Head of caudate nucleus (tissue), 42 donors: ENCODE measurements at regions not wholly inside any gene's neighbourhood (a gene's known extent, or its start where the extent isn't known, plus 50 kb on each side); places are given as distances from the start of the nearest gene placed in this dataset.
A peak's percentile ranks its signal among the peaks of the same experiment; 100 is the strongest.
"Not testable (repeated sequence)": the region's sequence is repeated elsewhere in the genome, so short reads cannot be mapped to it uniquely, and the experiment has no call there.

Experiments used
- DNase-seq, 42 donors: peaks; one replicate each; pipeline versions ENCODE4 v3.0.0 to v3.0.0-alpha.2; 2020 to 2021; ENCODE audit warnings: mixed read lengths in 7 of 42
- intact Hi-C: fragments of 100-400 bp; cut with DNase I; formaldehyde crosslinking; loops from one replicate; pipeline ENCODE4 v1.15.0; 2022

DNA sequence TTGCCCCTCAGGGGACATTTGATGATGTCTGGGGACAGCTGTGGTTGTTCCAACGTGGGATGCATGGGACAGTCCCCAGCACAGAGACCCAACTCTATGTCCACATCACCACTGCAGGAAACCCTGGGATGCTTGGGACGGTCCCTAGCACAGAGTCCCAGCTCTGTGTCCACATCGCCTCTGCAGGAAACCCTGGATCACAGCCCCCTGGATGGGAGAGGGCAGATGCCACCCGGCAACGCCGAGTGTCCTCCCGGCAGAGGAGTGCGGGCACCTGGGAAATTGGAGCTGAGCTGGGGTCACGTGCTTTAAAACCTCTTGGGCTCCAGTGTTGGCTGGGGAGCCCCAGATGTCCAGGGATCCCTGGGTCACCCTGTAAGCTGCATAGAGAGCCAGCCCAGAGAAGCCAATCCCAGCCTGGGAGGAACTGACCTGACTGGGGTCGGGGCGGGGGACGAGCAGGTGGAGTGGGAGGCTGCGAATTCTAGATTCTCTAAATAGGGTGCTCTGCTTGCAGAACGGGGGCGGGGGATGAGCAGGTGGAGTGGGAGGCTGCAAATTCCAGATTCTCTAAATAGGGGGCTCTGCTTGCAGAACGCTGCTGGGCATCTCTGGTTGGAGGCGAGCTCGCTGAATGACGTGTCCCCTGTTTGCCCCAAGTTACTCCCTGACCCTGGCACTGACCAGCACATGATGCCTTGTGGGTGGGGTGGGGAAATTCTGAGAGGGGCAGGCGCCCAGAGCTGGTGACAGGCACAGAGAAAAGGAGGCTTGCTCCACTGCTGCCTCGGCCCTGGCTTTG is 1197.8 kb downstream of the BRD1 start:
- intact Hi-C loops = no loop called here
- DNase-seq = peak in 41 of 42 donors; percentile 24 to 92 (median 77)

DNA sequence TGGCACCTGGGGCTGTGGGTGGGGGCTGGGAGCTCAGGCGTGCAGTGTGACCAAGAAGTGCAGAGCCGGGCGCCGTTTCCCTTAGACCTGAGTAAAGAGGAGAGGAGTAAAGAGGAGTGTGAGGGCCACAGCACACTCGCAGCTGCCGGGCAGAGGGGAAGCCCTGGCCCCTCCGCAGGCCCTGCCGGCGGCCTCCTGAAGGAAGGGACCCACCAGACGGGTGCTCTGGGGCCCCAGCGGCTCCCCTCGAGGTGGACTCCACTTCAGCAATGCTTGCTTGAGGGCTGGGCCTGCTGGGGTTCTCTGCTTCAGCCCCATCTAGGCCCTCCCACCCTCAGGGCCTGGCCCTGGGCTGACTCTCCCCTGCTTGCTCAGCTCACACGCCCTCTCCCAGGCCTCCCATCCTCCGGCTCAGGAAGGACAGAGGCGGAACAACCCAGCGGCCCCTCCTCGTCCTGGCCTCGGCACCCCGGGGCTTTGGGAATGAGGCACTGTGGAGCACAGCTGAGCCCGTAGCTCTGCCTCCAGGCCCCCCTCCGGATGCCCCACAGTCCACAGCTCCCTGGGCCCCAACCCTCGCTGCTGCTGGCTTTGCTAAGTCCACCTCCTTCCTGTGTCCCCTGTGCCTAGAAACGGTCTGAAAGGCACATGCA is 1198.7 kb downstream of the BRD1 start:
- intact Hi-C loops = no loop called here
- peak in 2 of 42 donors; percentile 44 to 58 for DNase-seq

DNA sequence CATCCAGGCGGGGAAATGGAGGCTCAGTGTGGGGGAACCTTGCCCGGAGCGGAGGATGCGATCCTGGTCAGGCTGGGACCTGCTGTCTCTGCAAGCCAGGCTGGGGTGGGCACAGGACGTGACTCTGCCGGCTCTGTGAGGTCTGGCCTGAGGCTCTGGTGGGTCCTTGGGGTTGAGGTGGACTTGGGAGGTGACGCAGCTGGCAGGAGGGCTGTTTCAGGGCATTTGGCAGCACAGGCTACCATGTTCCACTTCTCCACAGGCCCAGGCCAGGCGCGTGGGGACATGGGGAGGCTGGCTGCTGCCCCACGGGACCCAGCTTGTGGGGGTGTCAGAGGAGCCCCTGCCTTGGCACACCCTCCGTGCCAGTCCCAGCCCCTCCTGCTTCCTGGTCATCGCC is 1199.7 kb downstream of the BRD1 start:
- intact Hi-C loops = no loop called here
- DNase-seq = no peak

DNA sequence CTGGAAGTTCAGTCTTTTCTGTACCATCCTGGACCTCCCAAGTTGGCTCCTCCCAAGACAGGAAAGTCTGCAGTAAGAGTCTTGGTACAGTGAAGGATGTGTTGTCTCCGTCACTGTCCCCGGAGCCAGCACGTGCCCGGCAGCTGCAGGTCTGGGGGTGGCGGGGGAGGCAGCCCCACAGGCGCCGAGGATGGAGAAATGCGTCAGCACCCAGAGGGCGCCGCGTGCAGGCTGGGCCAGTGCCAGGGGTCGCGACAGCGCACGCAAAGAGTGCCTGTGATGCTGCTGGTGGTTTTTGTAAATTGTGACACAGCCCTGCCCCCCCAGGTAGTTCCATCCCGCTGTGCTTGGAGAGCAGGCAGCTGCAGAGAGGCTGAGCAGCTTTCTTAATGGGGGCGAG is 1200.5 kb downstream of the BRD1 start:
- DNase-seq = peak in 41 of 42 donors; percentile 23 to 83 (median 59)

DNA sequence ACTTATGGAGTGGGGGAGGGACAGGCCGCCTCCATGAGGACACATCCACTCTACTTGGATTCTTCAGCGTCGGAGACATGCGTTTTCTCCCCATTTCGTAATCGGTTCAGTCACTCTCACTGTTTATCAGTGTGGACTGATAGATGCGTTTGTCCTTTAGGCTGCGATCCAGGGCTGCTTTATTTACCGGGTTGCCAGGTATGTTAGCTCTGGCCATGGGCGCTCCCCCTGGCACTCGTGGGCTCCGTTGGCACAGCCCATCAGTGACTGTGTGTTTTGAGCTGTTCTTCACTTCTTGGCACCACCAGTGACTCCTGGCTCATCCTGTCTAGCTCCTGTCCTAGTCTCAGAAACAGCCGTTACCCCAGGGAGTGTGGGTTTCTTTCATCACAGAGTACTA is 1203.3 kb downstream of the BRD1 start:
- intact Hi-C loops = no loop called here
- no peak for DNase-seq

More for the DNA sequence above, 1200.5 kb downstream of the BRD1 start:
- intact Hi-C loops = no loop called here

DNA sequence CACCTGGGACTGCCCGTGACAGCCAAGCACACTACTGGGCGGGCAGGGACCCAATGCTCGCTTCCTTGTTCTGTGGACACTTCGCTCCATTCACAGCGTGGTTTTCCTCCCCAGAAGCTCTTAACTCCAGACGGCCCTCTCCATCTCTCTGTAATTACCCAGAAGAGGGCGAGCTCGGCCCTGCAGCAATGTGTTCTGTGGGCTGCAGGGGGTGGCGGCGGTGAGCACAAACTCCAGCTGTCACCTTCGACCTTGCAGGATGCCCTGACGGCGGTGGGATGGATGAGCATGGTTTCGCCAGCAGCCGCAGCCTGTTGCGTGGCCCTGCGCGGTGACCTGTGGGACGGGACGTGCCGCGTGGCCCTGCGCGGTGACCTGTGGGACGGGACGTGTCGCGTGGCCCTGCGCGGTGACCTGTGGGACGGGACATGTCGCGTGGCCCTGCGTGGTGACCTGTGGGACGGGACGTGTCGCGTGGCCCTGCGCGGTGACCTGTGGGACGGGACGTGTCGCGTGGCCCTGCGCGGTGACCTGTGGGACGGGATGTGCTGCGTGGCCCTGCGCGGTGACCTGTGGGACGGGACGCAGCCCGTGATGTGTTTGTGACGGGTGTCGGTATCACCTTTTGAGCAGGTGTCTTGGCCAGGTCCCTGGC is 1204.7 kb downstream of the BRD1 start:
- DNase-seq = no peak
- intact Hi-C loops = no loop called here

DNA sequence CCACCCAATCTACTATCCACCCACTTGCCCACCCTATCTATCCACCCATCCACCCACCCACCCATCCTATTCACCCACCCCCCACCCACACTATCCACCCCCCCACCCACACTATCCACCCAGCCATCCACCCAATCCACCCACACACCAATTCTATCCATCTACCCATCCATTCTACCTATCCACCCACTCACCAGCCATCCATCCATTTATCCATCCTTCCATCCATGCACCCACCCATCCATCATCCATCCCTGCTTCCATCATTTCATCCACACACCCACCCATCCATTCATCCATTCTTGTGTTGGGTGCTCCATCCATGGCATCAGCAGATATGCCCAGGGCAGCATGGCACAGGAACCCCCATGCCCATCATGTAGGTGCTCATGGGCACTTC is 1206.6 kb downstream of the BRD1 start:
- DNase-seq = no peak
- intact Hi-C loops = no loop called here

DNA sequence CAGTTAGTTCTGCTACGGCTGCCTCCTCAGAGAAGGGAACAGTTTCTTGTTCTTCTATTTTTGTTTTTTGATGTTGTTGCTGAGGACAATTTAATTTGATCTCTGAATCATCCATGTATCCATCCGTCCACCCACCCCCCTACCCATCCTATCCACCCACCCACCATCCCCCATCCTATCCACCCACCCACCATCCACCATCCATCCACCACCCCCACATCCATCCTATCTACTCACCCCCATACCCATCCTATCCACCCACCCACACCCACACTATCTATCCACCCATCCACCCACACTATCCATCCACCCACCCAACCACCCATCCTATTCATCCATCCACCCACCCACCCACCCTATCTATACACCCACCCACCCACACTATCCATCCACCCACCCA is 1207.2 kb downstream of the BRD1 start:
- intact Hi-C loops, DNase-seq: not testable (repeated sequence)

DNA sequence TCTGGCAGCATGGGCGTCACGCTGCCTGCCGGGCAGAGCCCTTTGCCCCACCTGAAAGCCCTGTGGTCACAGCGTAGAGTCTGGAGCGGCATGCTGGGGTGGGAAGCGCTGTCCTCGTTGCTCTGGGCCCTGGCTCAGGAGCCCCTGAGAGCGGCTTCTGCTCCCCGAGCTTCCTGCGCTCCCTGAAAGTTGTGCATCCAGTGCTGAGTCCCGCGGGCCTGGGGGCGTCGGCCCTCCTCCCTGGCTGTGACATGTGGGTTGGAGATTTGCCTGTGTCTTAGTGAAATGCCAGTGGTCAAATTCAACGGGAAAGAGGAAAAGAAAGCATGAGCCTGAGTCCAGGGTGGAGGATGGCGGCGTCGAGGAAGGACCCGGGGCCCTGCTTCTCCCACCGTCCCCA is 1208.0 kb downstream of the BRD1 start:
- intact Hi-C loops = no loop called here
- DNase-seq = no peak

DNA sequence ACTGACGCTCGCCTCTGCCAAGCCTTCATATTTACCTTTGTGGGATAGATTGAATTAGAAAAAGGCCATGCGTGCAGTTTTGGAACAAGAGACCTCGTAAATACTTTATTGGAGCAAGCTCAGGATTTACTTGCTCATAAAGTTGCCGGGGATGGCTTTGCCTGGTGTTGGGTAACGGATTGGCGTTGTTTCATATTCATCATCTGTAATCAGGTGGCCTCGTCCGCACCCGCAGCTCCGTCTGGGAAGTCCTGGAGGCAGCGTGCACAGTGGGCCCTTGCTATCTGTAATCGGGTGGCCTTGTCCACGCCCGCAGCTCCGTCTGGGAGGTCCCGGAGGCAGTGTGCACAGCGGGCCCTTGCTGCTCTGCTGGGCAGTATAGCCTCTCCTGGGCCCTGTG is 1209.3 kb downstream of the BRD1 start:
- DNase-seq = no peak
- intact Hi-C loops = no loop called here

DNA sequence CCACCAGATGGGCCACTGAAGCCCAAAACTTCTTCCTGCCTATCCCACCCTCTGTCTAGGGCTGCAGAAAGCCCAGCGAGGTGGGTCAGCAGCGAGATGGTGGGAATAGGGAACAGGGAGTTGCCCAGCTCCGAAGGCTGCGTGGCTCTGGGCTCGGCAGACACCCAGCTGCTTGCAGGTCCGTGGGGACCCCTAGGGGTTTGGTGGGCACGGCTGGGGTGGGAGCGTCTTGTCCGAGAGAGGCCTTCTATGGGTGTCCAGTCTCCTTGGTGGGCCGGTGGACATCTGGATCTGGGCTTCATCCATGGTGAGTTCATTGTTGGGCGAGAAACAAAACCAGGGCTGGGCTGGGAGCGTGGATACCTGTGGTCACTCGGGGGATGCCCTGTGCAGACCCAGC is 1211.0 kb downstream of the BRD1 start:
- no peak for DNase-seq
- intact Hi-C loops = no loop called here

DNA sequence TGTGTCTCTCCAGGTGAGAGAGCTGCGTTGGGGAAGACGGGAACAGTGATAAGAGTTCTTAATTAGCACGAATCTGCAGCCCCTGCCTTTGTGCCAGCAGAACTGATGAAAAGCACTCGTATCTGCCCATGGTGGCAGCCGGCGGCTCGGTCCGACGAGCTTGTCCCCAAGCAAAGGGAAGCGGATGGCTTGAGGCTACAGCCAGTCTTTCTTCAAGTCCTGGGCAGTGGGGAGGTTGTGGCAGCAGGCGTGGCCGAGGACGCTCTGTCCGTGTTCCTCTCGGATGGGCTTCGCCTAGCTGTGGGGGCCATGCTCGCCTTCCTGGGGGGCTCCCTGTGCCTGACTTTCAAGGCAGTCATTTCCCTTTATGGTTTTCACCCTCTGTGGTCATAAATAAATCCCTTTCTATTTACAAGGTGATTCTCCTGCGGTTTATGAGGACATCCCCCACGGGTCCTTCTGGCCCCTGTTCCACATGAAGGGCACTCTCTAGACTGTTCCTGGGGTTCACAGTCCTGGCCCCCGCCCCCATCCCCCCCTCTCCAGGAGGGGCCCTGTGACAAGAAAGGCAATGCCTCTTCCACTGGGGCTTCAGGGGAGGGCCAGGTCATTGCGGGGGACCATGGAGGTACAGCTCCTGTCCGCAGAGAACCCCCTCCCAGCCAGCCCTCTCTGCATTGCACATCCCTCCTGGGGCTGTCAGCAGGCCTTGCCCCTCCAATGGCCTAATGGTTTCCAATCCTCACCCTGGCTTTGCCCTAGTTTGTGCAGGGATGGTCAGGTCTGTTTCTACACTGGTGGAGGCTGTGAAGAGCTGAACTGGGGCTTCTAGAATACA is 1212.3 kb downstream of the BRD1 start:
- DNase-seq = no peak
- intact Hi-C loops = no loop called here

DNA sequence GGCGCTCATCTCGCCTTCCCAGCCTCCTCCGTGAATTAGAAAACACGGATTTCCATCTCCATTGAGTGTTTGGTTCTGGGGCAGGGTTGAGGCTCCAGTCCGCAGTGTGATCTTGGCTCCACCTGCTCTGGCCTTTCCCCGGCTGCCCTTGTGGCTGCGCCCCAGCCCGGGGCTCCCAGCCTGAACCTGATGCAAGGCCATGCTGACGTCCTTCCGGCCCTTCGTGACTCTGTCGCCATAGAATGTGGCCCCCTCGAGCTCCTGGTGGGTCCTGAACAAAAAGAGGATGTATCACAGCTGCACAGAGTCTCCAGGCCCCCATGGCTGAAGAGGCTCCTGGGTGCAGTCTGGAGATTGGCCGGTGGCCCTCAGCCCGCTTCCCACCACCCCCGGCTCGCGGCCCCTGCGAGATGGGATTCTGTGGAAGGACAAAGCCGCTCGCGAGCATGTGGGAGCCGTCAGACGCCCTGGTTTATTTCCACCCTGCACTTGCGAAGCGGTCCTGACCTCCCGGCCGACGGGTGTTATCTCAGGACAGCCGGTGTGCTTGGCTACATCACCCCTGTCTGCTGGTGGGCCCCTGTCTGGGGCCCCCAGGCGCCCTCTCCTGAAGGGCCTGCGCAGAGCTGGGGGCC is 1214.0 kb downstream of the BRD1 start:
- intact Hi-C loops = no loop called here
- no peak for DNase-seq

DNA sequence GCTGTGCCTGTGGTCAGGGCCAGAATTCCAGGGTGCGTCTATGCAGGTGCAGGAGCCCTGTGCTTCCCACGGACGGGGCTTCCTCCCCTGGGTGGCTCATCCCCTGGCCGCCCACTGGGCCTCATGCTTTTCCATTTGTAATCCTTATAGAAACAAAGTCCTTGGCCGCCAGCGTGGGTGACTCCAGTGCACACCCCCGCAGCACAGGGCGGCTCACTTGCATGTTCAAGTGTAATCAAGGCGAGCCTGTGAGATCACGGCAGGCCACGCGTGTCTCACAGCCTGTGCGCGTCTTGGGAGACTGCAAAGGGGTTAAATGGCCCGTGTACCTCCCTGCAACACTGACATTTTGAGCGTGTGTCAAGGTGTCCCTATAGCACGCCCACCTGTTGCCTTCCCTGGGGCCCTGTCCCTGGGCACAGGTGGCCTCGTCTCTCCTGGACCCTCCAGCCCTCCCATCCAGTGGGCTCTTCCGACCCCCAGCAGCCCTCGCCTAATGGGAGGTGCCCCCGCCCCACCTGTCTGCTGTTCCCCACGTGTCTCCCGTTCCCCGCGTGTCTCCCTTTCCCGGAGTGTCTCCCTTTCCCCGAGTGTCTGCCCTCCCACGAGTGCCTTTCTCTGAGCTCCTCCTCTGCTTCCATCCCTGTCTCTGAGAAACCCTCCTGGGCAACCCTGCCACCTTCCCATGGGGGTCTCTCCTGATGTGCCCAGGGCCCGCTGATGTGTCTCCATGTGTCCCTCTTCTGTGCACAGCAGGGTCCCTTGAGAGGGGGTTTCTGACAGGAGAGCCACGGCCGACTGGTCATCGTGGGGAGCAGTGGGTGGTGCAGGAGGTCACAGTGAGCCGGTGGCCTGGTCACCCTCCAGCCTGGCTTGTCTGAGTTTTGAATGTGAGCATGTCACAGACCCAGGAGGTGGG is 1215.3 kb downstream of the BRD1 start:
- intact Hi-C loops = no loop called here
- DNase-seq = peak in 21 of 42 donors; percentile 33 to 76 (median 53)

DNA sequence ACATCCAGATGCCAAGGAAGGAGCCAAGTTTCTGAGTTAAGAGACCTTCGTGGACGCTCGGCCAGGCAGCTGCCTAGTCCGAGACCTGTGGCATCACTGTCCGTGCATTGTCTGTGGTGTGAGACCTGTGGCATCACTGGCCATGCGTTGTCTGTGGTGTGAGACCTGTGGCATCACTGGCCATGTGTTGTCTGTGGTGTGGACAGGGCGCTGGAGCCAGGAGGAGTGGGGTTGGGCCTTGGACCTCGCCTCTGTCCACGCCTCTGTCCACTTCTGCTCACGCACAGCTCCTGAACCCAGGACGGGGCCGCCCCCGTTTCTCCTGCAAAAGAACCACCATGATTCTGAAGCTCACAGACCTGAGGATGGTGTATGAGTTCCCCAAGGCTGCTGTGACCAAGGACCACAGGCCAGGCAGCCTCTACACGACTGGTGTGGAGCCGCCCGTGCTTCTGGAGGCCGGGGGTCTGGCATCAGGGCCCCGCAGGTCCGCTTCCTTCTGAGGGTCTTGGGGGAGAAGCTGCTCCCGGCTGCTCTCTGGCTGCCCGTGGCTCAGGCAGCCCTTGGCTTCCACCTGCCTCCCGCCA is 1218.3 kb downstream of the BRD1 start:
- no peak for DNase-seq
- intact Hi-C loops = no loop called here

DNA sequence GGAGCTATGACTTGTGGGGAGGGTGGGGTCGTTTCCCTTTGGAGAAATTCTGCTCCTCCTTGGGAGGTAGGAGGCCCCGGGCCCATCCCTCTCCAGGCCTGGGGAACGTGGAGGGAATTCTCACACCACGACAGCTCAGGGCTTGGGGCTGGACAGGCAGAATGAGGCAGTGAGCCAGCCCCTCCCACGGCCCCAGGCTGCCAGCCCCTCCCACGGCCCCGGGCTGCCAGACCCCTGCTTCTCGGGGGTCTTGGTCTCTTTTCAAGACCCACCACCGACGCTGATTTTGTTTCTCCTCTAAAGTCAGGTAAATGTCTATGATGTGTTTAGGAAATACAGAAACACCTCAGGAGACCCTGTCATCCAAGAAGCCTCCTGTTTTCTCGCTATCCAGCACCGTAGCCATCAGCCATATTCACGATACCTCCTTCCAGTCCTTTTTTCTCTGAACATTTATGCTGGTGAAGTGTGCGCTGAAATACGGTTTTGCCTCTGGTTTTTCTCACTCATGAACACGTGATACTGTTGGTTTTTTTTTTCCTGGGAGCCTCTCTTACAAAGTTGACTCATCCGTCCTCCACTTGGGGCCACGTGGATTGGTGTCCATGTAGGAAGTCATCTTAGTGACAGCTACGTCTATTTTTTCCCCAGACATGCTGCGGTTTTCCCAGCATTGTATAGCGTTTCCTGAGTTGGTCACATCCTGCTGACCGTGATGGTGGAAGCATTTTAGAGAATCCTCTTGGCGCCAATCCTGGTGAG is 1219.6 kb downstream of the BRD1 start:
- DNase-seq = no peak
- intact Hi-C loops = no loop called here
